Activated T-cell treated with anti-CD3 and anti-CD28 coated beads for 48 hours (primary cell): ENCODE measurements at regions not wholly inside any gene's neighbourhood (a gene's known extent, or its start where the extent isn't known, plus 50 kb on each side); places are given as distances from the start of the nearest gene placed in this dataset.

Source experiments
- DNase-seq: peaks from one replicate; pipeline ENCODE4 v3.0.0-alpha.2; 2020; ENCODE audit warnings: low read depth

DNA sequence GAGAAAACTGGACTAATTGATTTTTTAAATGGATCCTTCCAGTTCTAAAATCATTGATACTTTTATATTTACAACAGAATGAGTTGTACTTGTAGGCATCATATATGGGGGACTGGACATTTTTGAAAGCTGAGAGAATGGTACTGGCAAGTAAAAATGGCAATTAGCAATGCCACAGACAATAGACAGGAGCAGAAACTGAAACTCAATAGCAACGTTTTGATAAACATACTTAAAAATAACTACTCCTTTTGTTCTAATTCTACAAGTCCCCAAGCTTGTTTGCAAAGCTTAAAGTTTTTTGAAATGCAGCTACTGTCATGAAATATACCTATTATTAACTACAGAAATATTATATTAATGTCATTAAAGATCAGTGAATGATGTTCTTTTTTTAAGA, 52.8 kb upstream of the FBXL7 start:
- DNase-seq, result no peak

DNA sequence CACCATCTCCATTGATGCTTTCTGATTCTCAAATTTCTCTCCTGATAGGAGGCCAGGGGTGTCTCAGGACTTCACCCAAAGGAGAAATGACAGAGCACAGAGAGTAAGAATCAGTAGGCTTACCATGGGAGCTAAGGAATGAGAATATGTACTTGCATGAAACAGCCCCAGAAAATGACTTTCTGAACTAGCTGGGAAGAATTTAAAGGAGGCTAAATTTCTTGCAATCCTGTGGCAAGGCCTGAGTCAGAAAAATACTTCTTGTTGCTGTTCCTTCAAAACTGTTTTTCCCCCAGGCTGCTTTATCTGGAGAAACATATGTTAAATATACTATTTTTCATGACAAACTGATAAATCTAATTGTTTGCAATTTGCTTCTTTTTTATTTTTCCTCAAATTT, 53.4 kb upstream of the FBXL7 start:
- DNase-seq, result no peak

DNA sequence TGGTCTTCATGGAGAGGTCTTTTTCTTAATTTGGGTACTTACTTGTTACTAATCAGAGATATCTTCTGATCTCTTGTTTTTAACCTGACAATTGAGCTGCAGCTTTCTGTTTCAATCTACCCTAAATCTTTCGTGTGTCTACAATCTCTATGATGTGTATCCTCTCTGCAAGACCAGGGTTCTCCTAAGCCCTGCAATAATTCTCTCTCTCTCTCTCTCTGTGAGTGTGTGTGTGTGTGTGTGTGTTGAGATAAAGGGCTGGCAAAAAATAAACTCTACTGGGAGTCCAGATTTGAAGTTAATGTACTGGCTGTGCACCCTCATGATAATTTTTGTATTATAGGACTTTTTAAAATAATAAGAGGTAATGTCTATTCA, 57.8 kb upstream of the FBXL7 start:
- no peak for DNase-seq

DNA sequence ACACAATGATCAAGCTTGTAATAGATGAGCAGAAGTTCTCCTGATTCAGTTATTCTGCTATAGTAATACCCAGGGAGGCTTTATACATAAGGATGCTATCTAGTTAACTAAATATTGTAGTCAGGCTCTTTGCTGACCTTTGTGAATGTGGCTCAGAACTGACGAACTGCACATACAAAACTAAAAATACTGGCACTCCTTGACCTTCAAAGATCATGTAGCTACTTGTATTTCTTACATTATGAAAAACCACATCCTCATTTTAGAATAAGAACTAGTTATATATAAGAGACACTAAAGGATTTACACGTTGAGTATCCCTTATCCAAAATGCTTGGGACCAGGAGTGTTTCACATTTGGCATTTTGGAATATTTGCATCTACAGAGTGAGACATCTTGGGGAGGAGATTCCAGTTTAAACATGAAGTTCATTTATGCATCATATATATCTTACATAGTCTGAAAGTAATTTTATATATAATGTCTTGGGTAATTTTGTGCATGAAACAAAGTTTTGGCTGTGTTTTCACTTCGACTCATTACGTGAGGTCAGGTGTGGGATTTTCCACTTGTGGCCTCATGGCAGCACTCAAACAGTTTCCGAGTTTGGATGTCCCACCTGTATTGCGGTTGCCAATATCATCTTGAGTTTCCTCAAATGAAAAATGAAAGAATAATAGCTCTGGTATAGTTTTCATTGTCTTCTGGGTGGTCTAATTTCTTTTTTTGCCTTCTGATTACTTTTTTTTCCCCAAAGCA, 58.4 kb upstream of the FBXL7 start:
- no peak for DNase-seq

DNA sequence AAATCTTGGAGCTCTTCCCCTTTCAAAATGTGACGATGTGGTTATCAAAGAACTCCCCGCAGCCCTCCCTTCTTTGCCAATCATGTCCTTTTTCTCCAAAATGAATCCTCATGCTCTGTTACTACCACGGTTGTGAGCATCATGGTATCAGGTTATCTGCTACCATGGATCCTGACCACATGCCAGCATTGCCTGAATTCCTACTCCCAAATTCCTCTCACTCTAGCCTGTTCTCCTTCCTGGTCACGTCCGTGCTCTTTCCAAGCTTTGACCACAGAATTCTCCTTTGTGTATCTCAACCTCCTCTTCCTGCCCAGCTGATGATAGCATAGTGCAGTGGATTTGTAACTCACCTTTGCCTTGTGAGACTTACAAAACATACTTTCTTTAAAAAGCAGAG, 59.5 kb upstream of the FBXL7 start:
- DNase-seq, result no peak

DNA sequence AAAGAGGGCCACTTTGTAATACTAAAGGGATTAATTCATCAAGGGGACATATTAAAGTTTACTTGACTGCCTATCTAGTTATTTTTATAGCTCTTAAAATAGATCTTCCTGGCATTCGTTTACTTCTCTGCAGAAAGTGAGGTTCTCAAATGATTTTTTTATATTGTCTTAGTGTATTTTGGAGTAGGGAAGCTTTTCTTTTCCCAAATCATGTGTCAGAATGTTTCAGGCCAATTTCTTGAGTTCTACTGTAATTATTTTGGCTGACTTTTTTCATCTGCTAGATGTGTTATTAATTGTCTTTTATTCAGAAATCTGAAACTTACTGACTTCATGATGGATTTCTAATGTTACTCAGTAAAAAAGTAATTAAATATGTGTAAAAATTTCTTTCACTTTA, 60.2 kb upstream of the FBXL7 start:
- DNase-seq, result no peak

DNA sequence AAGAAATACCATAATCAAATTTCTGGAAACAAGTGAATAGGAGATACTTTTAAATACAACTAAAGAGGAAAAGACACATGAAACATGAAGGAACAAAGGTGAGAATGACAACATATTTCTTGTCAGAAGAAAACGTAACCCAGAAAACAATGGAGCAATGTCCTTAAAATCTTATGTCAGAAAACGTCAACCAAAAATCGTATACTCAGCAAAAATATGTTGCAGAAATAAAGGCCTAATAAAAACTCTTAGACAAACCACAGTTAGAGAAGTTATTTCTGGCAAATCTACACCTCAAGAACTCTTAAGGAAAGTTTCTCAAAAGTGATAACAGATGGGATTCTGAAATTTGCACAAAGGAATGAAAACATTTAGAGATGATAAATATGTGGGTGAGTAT, 66.3 kb upstream of the FBXL7 start:
- no peak for DNase-seq

DNA sequence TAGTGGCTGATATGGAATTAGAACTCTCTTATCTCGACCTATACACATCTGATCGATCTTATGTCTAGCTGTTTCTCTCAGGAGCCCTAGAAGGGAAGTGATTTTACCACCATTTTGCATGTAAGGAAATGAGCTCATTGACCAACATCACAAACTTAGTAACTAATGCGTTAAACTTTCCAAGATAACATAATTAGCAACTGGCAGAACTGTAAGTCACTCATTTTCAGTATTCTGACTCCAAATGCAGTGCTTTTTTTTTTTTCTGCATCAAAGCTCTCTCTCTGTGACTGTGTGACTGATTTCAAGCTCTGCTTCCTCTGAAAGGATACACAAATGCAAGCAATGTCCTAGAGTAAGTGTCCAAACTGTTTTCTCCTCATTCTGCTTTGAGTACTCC, 68.1 kb upstream of the FBXL7 start:
- DNase-seq, result no peak

DNA sequence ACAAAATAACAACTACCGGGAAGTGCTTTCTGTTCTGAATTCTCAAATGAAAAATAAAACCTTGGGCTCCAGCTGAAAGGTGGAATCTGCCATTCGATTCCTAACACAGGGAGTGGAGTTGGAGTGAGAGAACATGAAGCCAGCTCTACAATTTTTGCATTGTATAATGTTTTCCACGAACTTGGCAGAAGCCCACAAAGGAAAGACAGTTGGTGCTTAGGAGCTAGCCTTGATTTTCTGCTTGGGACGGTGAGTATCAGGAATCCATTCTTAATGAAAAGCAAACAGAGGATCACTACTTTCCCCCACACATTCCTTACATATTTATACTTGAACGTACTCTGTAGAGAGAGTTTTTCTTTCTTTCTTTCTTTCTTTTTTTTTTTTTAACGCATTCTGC, 74.2 kb upstream of the FBXL7 start:
- no peak for DNase-seq

DNA sequence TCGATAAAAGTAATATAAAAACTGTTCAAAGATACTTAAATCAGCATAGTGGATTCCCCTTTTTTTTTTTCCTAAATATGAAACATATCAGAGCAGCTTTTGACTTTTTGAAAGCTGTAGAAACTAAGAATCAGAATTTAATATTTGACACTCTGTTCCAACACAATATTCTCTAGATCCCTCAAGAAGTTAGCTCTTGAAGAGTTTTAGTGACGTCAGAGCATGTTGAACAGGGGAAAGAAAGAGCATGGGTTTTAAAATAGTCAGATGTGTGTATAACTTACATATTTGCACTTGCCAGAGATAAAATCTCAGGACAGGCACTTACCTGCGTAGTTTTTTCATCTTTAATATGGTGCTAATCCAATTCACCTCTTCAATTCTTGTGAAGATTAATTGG, 75.2 kb upstream of the FBXL7 start:
- DNase-seq, result no peak

DNA sequence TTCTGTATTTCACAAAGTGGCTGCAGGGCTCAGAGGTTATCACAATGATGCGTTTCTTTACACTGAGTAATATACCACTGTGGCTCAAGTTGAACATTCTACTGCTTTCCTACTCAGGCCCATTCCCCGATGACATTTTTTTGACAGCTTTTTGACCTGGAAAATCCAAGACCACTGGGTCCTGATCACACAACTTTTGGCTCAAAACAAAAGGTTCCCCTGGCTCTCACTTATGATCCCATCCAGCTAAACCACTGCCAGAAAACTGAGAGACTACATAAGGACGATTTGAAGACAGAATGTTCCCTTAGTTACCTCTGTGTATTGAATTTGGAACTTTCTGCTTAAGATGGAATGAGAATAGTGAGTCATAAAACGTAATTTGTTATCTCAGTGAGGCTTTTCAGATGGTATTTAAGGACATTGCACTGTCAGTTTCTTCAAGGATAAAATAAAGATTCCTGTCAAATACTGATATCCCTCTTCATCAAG, 78.0 kb upstream of the FBXL7 start:
- DNase-seq, result no peak

DNA sequence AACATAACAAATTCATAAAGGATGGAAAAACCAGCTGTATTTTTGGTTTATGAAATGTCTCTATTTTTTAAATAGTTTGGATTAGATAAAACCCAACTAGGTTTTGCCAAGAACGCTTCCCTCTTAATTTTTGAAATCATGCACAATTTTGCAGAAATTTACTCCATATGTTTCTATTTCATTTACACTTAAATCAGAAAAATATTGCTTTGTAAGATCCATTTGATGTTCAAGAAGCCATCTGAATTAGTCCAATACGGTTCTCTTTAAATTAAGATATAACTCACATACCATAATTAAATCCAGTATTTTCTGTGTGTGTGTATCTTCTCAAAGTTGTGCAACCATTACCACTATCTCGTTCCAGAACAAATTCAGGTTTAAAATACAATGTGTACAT, 78.6 kb upstream of the FBXL7 start:
- no peak for DNase-seq

DNA sequence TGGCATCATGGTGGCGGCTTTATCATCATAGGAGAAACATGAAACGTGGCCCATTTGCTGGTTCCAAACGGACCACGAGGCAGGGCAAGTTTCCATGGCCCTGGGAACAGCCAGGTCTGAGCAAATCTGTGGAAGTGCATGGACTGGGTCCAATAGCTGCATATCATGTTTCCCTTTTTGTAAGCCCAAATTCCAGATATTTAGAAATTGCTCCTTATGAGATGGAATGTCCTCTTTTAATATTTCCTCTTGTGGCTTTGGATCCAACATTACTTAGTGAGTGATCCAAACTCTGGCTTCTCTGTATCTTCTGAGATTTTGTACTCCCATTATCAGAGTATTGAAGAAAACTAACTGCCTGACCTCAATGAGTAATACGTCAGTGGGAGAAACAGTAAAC, 79.8 kb upstream of the FBXL7 start:
- DNase-seq, result no peak

DNA sequence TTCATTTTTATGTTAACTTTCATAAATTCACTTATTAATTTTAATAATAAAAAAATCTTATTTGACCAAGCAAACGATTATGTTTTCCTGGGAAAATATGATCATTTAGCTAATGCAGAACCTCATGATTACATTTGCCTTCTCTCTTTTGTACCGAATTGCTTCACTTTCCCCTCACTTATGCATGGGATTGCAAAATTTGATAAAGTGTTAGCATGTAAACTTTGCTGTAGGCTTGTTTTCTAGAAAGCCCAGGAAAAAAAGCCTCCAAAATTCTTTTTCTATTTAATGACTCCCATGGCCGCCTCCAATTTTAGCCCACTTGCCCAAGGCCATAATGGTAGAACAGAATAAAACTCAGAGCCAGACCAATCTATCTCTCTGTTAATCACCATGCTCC, 82.8 kb upstream of the FBXL7 start:
- no peak for DNase-seq

DNA sequence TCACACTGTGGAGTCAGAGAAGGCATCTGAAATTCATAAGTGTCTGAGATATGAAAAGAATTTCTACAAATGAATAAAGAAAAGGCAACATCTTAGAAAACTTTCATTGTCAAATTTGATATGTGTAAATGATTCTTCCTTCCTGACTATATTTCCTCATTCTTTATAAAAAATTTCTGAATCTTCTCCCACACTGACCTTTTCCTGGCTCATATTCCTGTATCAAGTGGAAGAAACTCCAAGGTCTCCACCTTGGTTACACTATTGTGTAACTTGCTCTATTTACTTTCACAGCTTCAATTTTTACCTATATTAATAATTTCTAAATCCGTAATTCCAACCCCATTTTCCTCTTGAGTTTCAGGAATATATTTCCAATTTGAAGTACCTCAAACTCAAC, 93.5 kb upstream of the FBXL7 start:
- no peak for DNase-seq

DNA sequence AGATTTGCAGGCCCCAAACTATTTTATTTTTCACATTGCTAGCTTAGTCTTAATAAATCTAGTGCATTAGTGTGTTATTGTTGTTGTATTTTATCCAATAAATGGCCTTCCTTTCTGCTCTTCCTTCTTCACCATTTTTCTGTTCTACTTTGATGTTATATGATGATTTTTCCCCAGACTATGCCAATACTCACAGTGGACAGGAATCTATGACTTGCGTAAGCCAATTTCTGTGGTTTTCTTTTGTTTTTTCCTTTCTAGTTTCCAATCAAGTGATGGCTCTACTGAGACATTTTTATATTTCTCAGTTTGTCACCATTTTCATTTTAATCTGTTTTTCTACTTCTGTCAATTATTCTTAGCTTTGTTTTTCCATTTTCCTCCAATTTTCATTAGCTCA, 106.8 kb upstream of the FBXL7 start:
- no peak for DNase-seq

DNA sequence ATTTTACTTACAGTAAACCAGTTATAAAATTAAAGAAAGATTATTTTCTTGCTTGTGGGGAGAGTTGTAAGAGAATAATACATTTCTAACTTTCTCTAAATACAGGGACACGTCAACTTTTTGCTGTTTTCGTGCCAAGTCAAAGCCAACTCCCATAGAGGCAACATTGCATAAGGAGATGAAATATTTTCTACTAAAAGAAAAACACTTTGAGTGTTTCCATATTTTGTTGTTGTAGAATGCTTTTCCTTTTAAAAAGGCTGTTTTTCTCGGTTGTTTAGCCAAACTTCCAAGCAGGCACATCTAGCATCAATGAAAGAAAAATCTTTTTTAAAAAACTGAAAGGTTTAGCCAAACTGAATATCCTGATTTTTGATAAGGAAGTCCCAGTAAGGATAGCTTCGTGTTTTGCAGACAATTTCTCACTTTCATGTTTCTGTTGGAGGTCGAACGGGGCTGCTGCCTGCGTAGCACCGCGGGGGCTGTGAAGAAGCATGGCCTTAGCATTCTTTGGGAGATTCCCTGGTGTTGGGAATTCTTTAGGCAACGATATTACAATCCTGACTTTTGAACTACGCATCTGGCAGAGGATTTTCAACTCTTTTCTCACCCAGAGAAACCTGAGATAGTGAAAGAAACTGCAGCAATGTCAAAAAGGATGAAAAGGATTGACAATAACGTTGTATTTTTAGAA, 108.1 kb upstream of the FBXL7 start:
- no peak for DNase-seq

DNA sequence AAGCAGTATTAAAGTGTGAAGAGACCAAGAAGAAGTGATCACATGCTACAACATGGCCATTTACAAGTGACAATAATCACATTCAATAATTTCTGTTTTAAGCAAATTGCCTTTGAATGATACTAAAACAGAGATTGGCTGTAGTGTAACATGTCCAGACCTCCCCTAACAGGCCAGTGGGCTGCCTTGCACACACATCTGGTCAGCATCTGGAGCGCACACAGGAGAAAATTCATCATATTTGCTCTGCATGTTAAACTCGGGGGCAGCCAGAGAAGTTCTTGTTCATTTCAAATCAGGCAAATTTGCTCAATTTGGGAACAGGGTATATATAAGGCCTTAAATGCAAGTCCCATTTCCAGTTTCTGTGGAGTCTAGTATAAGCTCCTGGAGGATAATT, 111.1 kb upstream of the FBXL7 start:
- no peak for DNase-seq

DNA sequence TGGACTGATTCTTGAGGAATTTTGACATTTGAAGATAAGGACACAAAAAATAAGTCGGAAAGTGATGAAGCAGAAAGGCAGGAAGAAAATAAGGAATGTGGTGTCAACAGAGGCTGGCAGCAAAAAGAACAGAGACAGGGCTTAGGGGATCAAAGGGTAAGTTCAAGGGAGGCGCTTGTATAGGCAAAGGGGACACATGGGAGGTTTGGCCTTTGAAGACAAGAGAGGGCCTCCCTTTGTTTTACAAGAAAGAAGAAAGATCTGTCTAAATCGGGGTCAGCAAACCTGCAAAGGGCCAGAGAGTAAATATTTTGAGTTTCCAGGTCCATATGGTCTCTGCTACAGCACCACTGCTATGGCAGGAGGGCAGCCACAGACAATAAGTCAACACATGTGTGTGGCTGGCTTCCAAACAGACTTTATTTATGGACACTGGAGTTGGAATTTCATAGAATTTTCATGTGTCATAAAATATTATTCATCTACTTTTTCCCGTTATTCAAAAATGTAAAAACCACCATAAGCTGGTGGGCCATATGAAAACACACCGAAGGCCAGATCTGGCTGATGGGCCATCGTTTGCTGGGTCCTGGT, 112.0 kb upstream of the FBXL7 start:
- no peak for DNase-seq

DNA sequence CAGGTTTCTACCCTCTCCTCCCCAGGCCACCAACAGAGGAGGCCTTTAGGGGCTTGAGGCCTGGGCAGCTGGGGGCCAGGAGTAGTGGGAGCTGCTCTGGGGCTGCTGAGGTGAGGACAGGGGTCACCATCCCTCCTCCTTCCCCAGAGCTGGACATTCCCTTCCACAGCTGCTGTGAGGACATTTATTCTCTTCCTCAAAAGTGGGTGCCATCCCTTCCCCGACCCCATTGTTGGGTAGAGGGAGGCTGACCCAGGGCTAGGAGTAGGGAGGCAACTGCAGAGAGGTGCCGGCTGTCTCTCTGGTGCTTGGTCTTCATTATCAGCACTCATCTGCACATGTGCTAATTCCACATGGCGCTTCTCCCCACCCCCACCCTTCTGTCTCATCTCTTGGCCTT, 113.9 kb upstream of the FBXL7 start:
- no peak for DNase-seq

DNA sequence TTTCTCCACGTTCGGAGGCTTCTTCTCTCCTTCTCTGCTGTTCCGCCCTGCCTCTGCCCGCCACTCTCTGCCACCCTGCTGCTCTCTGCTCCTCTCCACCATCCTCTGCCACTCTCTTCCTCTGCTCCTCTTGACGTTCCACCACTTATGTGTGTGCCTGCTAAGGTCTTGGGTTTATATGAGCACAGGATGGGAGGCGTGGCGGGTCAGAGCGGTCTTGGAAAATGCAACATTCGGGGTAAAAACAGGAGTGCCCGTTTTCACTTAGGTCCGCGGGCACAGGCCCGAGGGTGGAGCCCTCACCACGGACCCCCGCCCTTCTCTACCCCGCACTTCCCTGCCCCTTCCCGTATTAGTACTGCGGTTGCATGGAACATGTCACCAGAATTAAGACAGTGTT, 114.4 kb upstream of the FBXL7 start:
- no peak for DNase-seq

DNA sequence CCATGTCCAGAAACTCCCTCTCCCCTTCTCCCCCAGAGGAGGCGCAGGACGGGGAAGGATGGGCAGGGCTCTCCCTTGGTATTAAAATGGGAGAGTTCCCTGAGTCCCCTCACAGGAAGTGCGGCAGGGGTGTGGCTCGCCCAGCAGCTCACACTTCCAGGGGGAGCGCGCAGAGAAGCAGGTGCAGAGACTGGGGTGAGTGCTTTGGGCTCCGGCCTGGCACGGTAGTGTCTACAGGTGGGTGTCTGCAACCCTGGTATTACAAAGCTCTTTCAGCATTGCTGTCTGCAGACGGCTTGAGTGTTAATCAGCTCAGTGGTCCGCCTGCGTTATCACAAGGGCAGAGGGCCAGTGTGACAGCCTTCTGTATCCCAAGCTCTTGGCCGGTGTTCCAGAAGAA, 114.9 kb upstream of the FBXL7 start:
- DNase-seq, result no peak

DNA sequence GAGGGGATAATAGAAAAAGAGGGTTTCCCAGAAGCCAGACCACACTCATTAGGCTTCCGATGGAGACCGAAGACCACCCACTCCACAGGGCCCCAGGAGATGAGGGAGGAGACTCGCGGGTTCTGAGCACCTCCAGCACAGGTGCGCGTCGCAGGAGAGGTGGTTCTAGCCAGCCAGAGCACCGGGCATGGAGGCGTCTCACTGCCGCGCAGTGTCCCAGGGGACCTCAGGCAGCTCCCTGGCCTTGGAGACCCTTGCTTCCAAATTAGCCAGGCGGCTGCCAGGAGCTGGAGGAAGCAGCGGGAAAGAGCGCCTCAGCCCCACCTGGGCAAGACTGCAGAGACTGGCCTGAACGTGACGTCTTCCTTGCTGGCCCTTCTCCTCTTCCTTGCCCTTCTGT, 115.4 kb upstream of the FBXL7 start:
- DNase-seq, result no peak

DNA sequence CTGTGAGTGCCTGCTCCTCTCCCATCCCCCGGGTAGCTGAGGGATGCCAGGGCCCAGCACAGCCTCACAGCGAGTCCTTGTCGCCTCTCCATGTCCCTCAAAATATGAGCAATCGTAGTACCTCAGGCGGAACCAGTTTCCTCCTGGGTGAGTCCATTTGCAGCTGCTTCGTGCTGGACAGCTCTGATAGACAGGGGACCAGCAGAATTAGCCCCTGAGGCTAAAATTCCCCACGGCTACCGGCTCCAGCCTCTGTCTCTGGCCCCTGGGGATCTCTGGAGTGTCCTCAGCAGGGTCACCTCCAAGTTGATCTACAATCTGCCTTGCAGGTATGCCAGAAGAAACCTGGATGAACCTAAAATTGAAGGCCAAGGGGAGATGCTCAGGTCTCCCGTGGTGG, 115.8 kb upstream of the FBXL7 start:
- DNase-seq, result no peak
